BE2C (cell line): ENCODE measurements at regions not wholly inside any gene's neighbourhood (a gene's known extent, or its start where the extent isn't known, plus 50 kb on each side); places are given as distances from the start of the nearest gene placed in this dataset.

ENCODE experiments used
- DNase-seq: peaks from one replicate; pipeline ENCODE4 v3.0.0-alpha.2; 2020
- H3K27me3 ChIP-seq: fragments of 250-450 bp; sonication (Bioruptor Pico); 2 replicates; pipeline ENCODE4 v1.5.1; 2020; ENCODE audit warnings: mild to moderate bottlenecking
- H3K36me3 ChIP-seq: fragments of 250-450 bp; sonication (Bioruptor Pico); 2 replicates; pipeline ENCODE4 v1.5.1; 2020; ENCODE audit warnings: mild to moderate bottlenecking
- H3K4me1 ChIP-seq: fragments of 250-450 bp; sonication (Bioruptor Pico); 2 replicates; pipeline ENCODE4 v1.5.1; 2020
- H3K4me3 ChIP-seq: 2 replicates; pipeline ENCODE4 v1.5.1; 2011; ENCODE audit warnings: low read depth, low read length
- H3K9me3 ChIP-seq: fragments of 250-450 bp; sonication (Bioruptor Pico); 2 replicates; pipeline ENCODE4 v1.5.1; 2020
- TF ChIP-seq, protein P1 (sequence below): IDR thresholded peaks from 2 replicates; pipeline ENCODE4 v1.5.1; 2012; ENCODE audit warnings: mild to moderate bottlenecking, low read depth, low read length

- H3K9me3 ChIP-seq: no peaks in the 10 kb centered on the region
- TF ChIP-seq, protein P1, sequence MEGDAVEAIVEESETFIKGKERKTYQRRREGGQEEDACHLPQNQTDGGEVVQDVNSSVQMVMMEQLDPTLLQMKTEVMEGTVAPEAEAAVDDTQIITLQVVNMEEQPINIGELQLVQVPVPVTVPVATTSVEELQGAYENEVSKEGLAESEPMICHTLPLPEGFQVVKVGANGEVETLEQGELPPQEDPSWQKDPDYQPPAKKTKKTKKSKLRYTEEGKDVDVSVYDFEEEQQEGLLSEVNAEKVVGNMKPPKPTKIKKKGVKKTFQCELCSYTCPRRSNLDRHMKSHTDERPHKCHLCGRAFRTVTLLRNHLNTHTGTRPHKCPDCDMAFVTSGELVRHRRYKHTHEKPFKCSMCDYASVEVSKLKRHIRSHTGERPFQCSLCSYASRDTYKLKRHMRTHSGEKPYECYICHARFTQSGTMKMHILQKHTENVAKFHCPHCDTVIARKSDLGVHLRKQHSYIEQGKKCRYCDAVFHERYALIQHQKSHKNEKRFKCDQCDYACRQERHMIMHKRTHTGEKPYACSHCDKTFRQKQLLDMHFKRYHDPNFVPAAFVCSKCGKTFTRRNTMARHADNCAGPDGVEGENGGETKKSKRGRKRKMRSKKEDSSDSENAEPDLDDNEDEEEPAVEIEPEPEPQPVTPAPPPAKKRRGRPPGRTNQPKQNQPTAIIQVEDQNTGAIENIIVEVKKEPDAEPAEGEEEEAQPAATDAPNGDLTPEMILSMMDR: no peak
- no peak for DNase-seq
- H3K4me1 ChIP-seq: peaks cover 12% of the 10 kb centered on the region
- H3K27me3 ChIP-seq: no peaks in the 10 kb centered on the region
- no peak overlapping the region for H3K4me3 ChIP-seq
- no peaks in the 10 kb centered on the region for H3K36me3 ChIP-seq
Observed at GRCh38 chr10:113382691-113383090, 170.2 kb upstream of the HABP2 start.

- H3K4me1 ChIP-seq: peaks cover 12% of the 10 kb centered on the region
Observed at GRCh38 chr10:113384181-113384580, 168.7 kb upstream of the HABP2 start.

DNA sequence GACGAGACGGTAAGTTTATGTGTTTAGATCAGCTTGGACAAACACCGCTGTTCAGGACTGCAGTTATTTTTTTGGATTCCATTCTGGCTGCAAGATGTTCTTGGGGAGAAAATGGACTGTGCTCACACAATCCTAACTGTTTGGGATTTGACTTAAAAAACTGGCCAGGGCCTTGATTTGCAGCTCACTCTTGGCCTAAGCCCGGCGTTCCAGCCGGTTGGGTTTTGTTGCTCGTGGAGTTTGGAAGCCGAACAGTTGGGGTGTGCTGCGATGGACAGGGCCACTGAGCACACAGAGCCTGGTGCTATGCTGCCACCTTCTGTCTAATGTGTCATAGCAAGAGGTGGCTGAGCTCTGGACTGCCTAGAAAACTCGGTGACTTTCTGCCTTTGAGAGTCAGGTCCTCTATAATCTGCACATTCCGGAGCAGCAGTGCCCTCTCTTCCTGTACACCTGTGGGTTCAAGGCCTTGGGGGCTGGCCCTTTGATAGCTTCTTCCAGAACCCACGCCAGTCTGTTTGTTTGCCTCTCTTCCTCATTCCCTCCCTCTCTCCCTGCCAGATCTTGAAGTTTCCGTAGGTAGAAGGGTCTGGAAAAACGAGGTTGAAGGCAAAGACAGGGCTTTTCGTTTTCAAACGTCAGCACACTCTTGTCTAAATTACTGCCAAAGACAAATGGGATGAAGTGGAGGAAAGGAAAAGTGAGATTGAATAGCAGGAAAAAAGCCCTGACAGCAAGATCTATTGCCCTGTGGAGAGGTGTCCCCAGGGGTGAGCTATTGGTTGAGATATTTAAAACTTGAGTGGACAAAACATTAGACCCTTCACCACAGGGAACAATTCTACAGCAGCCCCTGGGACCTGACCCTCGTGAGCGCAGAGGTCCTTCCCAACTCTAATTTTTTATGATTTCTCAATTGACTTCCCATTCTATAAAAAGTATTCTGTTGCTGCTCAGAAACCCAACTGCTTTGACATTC, 167.5 kb upstream of the HABP2 start:
- peak; percentile 86 for DNase-seq
- H3K36me3 ChIP-seq: no peaks in the 10 kb centered on the region
- H3K9me3 ChIP-seq: no peaks in the 10 kb centered on the region
- H3K4me3 ChIP-seq: no peak overlapping the region
- no peaks in the 10 kb centered on the region for H3K27me3 ChIP-seq
- H3K4me1 ChIP-seq: peaks cover 12% of the 10 kb centered on the region
- TF ChIP-seq, protein P1: peak; percentile 92

More at GRCh38 chr10:113384181-113384580, 168.7 kb upstream of the HABP2 start:
- DNase-seq: no peak
- Histone ChIP-seq H3K27me3 (no peaks in the 10 kb centered on the region), H3K36me3 (no peaks in the 10 kb centered on the region), H3K9me3 (no peaks in the 10 kb centered on the region), H3K4me3 (no peak overlapping the region)
- TF ChIP-seq, protein P1: no peak

GRCh38 chr10:113386005-113386404, 166.8 kb upstream of the HABP2 start:
- peaks cover 12% of the 10 kb centered on the region for H3K4me1 ChIP-seq
- no peaks in the 10 kb centered on the region for H3K9me3 ChIP-seq
- no peak overlapping the region for H3K4me3 ChIP-seq
- H3K27me3 ChIP-seq: no peaks in the 10 kb centered on the region
- TF ChIP-seq, protein P1: no peak
- DNase-seq: no peak
- H3K36me3 ChIP-seq: no peaks in the 10 kb centered on the region

DNA sequence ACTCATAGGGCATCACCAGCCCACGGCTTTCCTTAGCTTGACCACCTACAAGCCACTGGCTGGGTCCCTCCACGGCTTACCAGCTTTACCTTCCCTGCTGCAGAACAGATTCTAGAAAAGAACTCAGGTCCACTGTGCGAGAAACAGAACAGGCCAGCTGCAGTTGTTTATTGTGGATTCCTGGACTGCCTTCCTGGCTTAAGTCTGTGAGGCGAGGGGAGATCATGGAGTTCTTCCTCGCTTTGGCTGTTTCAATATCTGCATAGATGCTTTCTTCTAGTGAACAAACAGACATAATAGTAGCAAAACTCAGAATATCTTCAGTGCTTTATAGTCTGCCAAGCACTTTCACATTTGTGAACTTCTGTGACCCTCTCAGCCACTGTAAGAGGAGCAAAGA, 162.9 kb upstream of the HABP2 start:
- no peak for DNase-seq
- TF ChIP-seq, protein P1: no peak
- no peaks in the 10 kb centered on the region for H3K27me3 ChIP-seq
- H3K4me1 ChIP-seq: peaks cover 4% of the 10 kb centered on the region
- no peak overlapping the region for H3K4me3 ChIP-seq
- H3K36me3 ChIP-seq: no peaks in the 10 kb centered on the region
- no peaks in the 10 kb centered on the region for H3K9me3 ChIP-seq

GRCh38 chr10:113390896-113391295, 162.0 kb upstream of the HABP2 start:
- DNase-seq: no peak
- Histone ChIP-seq H3K27me3 (no peaks in the 10 kb centered on the region), H3K9me3 (no peaks in the 10 kb centered on the region), H3K4me3 (no peak overlapping the region), H3K4me1 (no peaks in the 10 kb centered on the region; the same call in 1 of the 2 replicates), H3K36me3 (no peaks in the 10 kb centered on the region)
- TF ChIP-seq, protein P1: no peak
